Liver (tissue), 3 donors: ENCODE measurements at regions not wholly inside any gene's neighbourhood (a gene's known extent, or its start where the extent isn't known, plus 50 kb on each side); places are given as distances from the start of the nearest gene placed in this dataset.

ENCODE experiments used
- CTCF ChIP-seq: fragments of 150-350 bp; IDR thresholded peaks from 2 replicates; pipeline ENCODE4 v1.5.1; 2017; ENCODE audit warnings: improper control_type of control experiment, low read depth, low read length; ENCODE audit not compliant: missing input control
- EGR1 ChIP-seq, 2 donors: IDR thresholded peaks; 2 replicates each; pipeline ENCODE4 v1.6.1; 2016 to 2018; ENCODE audit warnings: antibody characterized with exemption in 2 of 2, low read depth in 2 of 2
- FOXA1 ChIP-seq: IDR thresholded peaks from 2 replicates; pipeline ENCODE4 v1.6.1; 2016; ENCODE audit warnings: antibody characterized with exemption
- JUND ChIP-seq, 2 donors: IDR thresholded peaks; 2 replicates each; pipeline ENCODE4 v1.6.1; 2016; ENCODE audit warnings: antibody characterized with exemption in 2 of 2
- MAX ChIP-seq: IDR thresholded peaks from 2 replicates; pipeline ENCODE4 v1.6.1; 2016; ENCODE audit warnings: antibody characterized with exemption
- NR2F2 ChIP-seq: IDR thresholded peaks from 2 replicates; pipeline ENCODE4 v1.6.1; 2016; ENCODE audit warnings: antibody characterized with exemption
- RAD21 ChIP-seq, 2 donors: IDR thresholded peaks; 2 replicates each; pipeline ENCODE4 v1.6.1; 2016; ENCODE audit warnings: antibody characterized with exemption in 2 of 2, mild to moderate bottlenecking in 2 of 2
- REST ChIP-seq: IDR thresholded peaks from 2 replicates; pipeline ENCODE4 v1.6.1; 2016; ENCODE audit warnings: antibody characterized with exemption, mild to moderate bottlenecking
- RXRA ChIP-seq, 2 donors: IDR thresholded peaks; 2 replicates each; pipeline ENCODE4 v1.6.1; 2017 to 2018; ENCODE audit warnings: antibody characterized with exemption in 2 of 2, mild to moderate bottlenecking in 1 of 2
- SP1 ChIP-seq: IDR thresholded peaks from 2 replicates; pipeline ENCODE4 v1.6.1; 2018; ENCODE audit warnings: antibody characterized with exemption, mild to moderate bottlenecking
- YY1 ChIP-seq: IDR thresholded peaks from 2 replicates; pipeline ENCODE4 v1.6.1; 2016; ENCODE audit warnings: antibody characterized with exemption, mild to moderate bottlenecking
- donor health status: healthy.
- donor health status: healthy.

- TF ChIP-seq SP1 (no peak), REST (no peak), CTCF (no peak), RXRA (IDR thresholded peaks at IDR 0.05) (no peak), YY1 (no peak), MAX (no peak), EGR1 (IDR thresholded peaks at IDR 0.05; ENCODE audit: low read depth in 2 of 2) (no peak), FOXA1 (no peak), JUND (IDR thresholded peaks at IDR 0.05) (no peak), NR2F2 (no peak), RAD21 (IDR thresholded peaks at IDR 0.05) (no peak)
These were observed 115.7 kb downstream of the FGF18 start for GRCh38 chr5:171535162-171535561.
